ENCODE measurements at regions not wholly inside any gene's neighbourhood (a gene's known extent, or its start where the extent isn't known, plus 50 kb on each side); places are given as distances from the start of the nearest gene placed in this dataset.

DNA sequence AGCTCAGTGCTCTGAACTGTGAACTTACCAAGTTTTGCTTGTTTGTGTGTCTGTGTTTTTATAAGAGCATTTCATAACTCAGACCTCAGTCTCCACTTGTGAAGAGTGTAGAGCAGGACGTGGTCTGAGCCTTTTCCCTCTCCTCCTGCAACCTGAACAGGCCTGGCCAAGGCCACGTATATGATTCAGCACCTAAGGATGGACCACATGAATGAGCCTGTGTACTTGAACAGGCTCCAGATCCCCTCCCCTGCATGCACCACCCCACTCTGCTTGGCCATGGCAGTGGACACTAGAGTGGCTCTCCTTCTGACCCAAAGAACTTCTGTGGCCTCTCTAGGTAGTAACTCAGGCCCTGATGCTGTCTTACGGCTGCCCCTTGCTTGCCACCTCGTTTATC, 125.9 kb upstream of the FSTL4 start:
- H3K27me3 Mint-ChIP-seq = peaks cover 18% of the 10 kb centered on the region
- H3K4me3 Mint-ChIP-seq (ENCODE audit: low read depth) = no peak overlapping the region
- peaks cover 3% of the 10 kb centered on the region for H3K4me1 Mint-ChIP-seq (ENCODE audit: low read depth)
- no peak for TF ChIP-seq CTCF (IDR thresholded peaks at IDR 0.05; ENCODE audit: unreplicated experiment)
- H3K36me3 Mint-ChIP-seq (ENCODE audit: insufficient read depth) = peaks cover 2% of the 10 kb centered on the region
- H3K9me3 Mint-ChIP-seq (ENCODE audit: low read depth) = peaks cover 6% of the 10 kb centered on the region
- H3K27ac Mint-ChIP-seq = no peak overlapping the region
- no peak for DNase-seq (ENCODE audit: low spot score, unreplicated experiment)

- no peak for TF ChIP-seq CTCF (IDR thresholded peaks at IDR 0.05; ENCODE audit: unreplicated experiment)
- peaks cover 2% of the 10 kb centered on the region for H3K36me3 Mint-ChIP-seq (ENCODE audit: insufficient read depth)
- no peak overlapping the region for H3K4me3 Mint-ChIP-seq (ENCODE audit: low read depth)
- peaks cover 10% of the 10 kb centered on the region for H3K27me3 Mint-ChIP-seq
- DNase-seq (ENCODE audit: low spot score, unreplicated experiment) = no peak
- no peak overlapping the region for H3K27ac Mint-ChIP-seq
- H3K4me1 Mint-ChIP-seq (ENCODE audit: low read depth) = peaks cover 2% of the 10 kb centered on the region
- peaks cover 6% of the 10 kb centered on the region for H3K9me3 Mint-ChIP-seq (ENCODE audit: low read depth)
Measured at GRCh38 chr5:133736512-133736911, 124.2 kb upstream of the FSTL4 start.

DNA sequence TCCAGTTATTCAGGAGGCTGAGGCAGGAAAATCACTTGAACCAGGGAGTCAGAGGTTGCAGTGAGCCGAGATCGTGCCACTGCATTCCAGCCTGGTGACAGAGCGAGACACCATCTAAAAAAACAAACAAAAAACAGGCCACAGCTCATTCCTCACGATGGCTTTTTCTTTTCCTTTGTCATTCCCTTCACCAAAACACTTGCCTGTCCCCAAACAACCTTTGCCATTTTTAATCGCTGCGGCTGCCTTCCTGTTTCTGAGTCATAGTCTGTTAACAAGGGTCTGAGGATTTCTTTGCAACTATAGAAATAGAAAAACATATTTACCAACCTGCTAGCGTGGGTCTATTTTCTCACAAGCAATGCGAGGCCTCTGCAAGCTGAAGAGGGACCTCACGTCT, 123.0 kb upstream of the FSTL4 start:
- no peak for TF ChIP-seq CTCF (IDR thresholded peaks at IDR 0.05; ENCODE audit: unreplicated experiment)
- Mint-ChIP-seq H3K27ac (no peak overlapping the region), H3K36me3 (ENCODE audit: insufficient read depth) (peaks cover 2% of the 10 kb centered on the region), H3K4me3 (ENCODE audit: low read depth) (no peak overlapping the region), H3K4me1 (ENCODE audit: low read depth) (peaks cover 2% of the 10 kb centered on the region), H3K9me3 (ENCODE audit: low read depth) (peaks cover 9% of the 10 kb centered on the region), H3K27me3 (peaks cover 15% of the 10 kb centered on the region)
- DNase-seq (ENCODE audit: low spot score, unreplicated experiment) = no peak

- H3K27ac Mint-ChIP-seq = no peak overlapping the region
- H3K4me1 Mint-ChIP-seq (ENCODE audit: low read depth) = peaks cover 2% of the 10 kb centered on the region
Measured at GRCh38 chr5:133734916-133735315, 122.6 kb upstream of the FSTL4 start.

DNA sequence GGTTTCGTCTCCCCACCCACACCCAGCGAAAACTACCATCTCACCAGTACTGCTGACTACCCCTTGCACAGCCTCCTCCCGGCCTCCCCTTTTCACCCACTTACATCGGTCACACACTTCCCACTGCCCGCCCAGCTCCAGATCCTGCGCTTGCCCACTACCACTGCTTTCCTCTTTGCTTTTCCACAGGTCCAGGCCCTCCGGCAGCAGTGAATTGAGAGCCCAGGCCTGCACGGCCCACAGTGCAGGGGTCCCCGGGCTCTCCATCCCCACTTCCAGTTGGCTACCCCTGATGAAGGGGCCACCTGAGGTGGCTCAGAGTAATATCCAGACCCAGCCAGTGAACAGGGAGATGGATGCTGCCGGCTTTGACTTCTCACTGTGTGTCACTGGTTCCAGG, 120.2 kb upstream of the FSTL4 start:
- peaks cover 2% of the 10 kb centered on the region for H3K4me1 Mint-ChIP-seq (ENCODE audit: low read depth)
- no peak overlapping the region for H3K27ac Mint-ChIP-seq
- DNase-seq (ENCODE audit: low spot score, unreplicated experiment) = no peak
- TF ChIP-seq CTCF (IDR thresholded peaks at IDR 0.05; ENCODE audit: unreplicated experiment) = no peak
- H3K9me3 Mint-ChIP-seq (ENCODE audit: low read depth) = peaks cover 12% of the 10 kb centered on the region
- no peak overlapping the region for H3K4me3 Mint-ChIP-seq (ENCODE audit: low read depth)
- H3K27me3 Mint-ChIP-seq = peaks cover 19% of the 10 kb centered on the region
- peaks cover 2% of the 10 kb centered on the region for H3K36me3 Mint-ChIP-seq (ENCODE audit: insufficient read depth)

More at GRCh38 chr5:133734916-133735315, 122.6 kb upstream of the FSTL4 start:
- Mint-ChIP-seq H3K9me3 (ENCODE audit: low read depth) (peaks cover 9% of the 10 kb centered on the region), H3K4me3 (ENCODE audit: low read depth) (no peak overlapping the region), H3K27me3 (peaks cover 15% of the 10 kb centered on the region), H3K36me3 (ENCODE audit: insufficient read depth) (peaks cover 2% of the 10 kb centered on the region)
- no peak for DNase-seq (ENCODE audit: low spot score, unreplicated experiment)
- TF ChIP-seq CTCF (IDR thresholded peaks at IDR 0.05; ENCODE audit: unreplicated experiment) = no peak

All from progenitor cell of endocrine pancreas (in vitro differentiated cells).